Coronary artery (tissue), 2 donors: ENCODE measurements at regions not wholly inside any gene's neighbourhood (a gene's known extent, or its start where the extent isn't known, plus 50 kb on each side); places are given as distances from the start of the nearest gene placed in this dataset.

Experiments used
- DNase-seq: peaks from one replicate; pipeline ENCODE4 v3.0.0-alpha.2; 2017; ENCODE audit warnings: low spot score
- H3K27ac ChIP-seq, 2 donors: fragments of 200-600 bp; sonication (generic); one replicate each; pipeline ENCODE4 v1.5.1; 2016 to 2019
- H3K4me3 ChIP-seq: fragments of 200-600 bp; sonication (generic); 2 replicates; pipeline ENCODE4 v1.5.1; 2016; ENCODE audit warnings: mild to moderate bottlenecking, moderate library complexity
- CTCF ChIP-seq: fragments of 200-600 bp; sonication (generic); IDR thresholded peaks from one replicate; pipeline ENCODE4 v1.5.1; 2019; ENCODE audit warnings: antibody characterized with exemption

- DNase-seq, result no peak
- Histone ChIP-seq H3K27ac (no peak overlapping the region), H3K4me3 (no peak overlapping the region)
- no peak for TF ChIP-seq CTCF
Measured at GRCh38 chrX:476724-477075, 90.0 kb upstream of the PPP2R3B start.

- no peak for DNase-seq
- H3K4me3 ChIP-seq, result no peak overlapping the region
- no peak for TF ChIP-seq CTCF
- H3K27ac ChIP-seq, result no peak overlapping the region
Measured at GRCh38 chrX:477441-478012, 90.8 kb upstream of the PPP2R3B start.

GRCh38 chrX:479273-479981 lies 92.7 kb upstream of the PPP2R3B start:
- DNase-seq, result no peak
- Histone ChIP-seq H3K27ac (no peak overlapping the region), H3K4me3 (no peak overlapping the region)
- no peak for TF ChIP-seq CTCF

GRCh38 chrX:480861-481417 lies 94.2 kb upstream of the PPP2R3B start:
- no peak overlapping the region for H3K4me3 ChIP-seq
- H3K27ac ChIP-seq, result no peak overlapping the region
- TF ChIP-seq CTCF, result no peak
- DNase-seq, result no peak

GRCh38 chrX:482192-482701 lies 95.5 kb upstream of the PPP2R3B start:
- no peak for DNase-seq
- Histone ChIP-seq H3K4me3 (no peak overlapping the region), H3K27ac (no peak overlapping the region)
- no peak for TF ChIP-seq CTCF

- H3K4me3 ChIP-seq, result no peak overlapping the region
- no peak for DNase-seq
- H3K27ac ChIP-seq, result no peak overlapping the region
- TF ChIP-seq CTCF, result no peak
Measured at GRCh38 chrX:482702-483203, 96.0 kb upstream of the PPP2R3B start.
